ENCODE measurements at regions not wholly inside any gene's neighbourhood (a gene's known extent, or its start where the extent isn't known, plus 50 kb on each side); places are given as distances from the start of the nearest gene placed in this dataset.

- Mint-ChIP-seq H3K36me3 (no peaks in the 10 kb centered on the region), H3K27me3 (peaks cover 0 to 9% (median 0%) of the 10 kb centered on the region in 5 donors), H3K4me1 (no peaks in the 10 kb centered on the region), H3K4me3 (no peak overlapping the region), H3K9me3 (peaks cover 0 to 1% (median 0%) of the 10 kb centered on the region in 11 donors), H3K27ac (no peak overlapping the region)
- DNase-seq (no peak), ATAC-seq (no peak)
- ChIA-PET CTCF (interaction anchor here (0.7 to 0.8 kb wide), 2 partner anchors 84 to 270 kb away, joined by 3 to 5 read pairs; no protein-coding TSS in a partner anchor), POLR2A (interaction anchor here (0.5 kb wide), 1 partner anchor 71 kb away, joined by 3 read pairs; no protein-coding TSS in a partner anchor)
- Histone ChIP-seq H3K4me3 (ENCODE audit: low read length) (no peak overlapping the region), H3K27me3 (ENCODE audit: control insufficient read depth in 2 of 2, insufficient read depth in 2 of 2, low read length in 2 of 2) (no peaks in the 10 kb centered on the region), H3K36me3 (ENCODE audit: control insufficient read depth in 2 of 3, insufficient read depth in 3 of 3, low read length in 3 of 3) (no peaks in the 10 kb centered on the region), H3K4me1 (ENCODE audit: control insufficient read depth in 2 of 2, insufficient read depth in 2 of 2, low read length in 2 of 2) (no peaks in the 10 kb centered on the region), H3K27ac (ENCODE audit: low read depth, low read length) (no peak overlapping the region), H3K9me3 (ENCODE audit: control insufficient read depth in 2 of 3, low read length in 3 of 3) (no peaks in the 10 kb centered on the region)
- intact Hi-C loops (cut with micrococcal nuclease), result no loop called here
Measured at GRCh38 chr22:20648306-20648903, 125.5 kb upstream of the SERPIND1 start.

- H3K4me3 Mint-ChIP-seq, result no peak overlapping the region
- ATAC-seq, result no peak
- H3K36me3 Mint-ChIP-seq, result no peaks in the 10 kb centered on the region
- H3K4me1 Mint-ChIP-seq, result no peaks in the 10 kb centered on the region
- peak overlapping the region in 1 of 9 donors; percentile 7 for H3K27ac Mint-ChIP-seq
- H3K4me3 ChIP-seq (ENCODE audit: low read length), result no peak overlapping the region
- peak in 1 of 9 donors; percentile 4 for DNase-seq
- H3K27me3 ChIP-seq (ENCODE audit: control insufficient read depth in 2 of 2, insufficient read depth in 2 of 2, low read length in 2 of 2), result no peaks in the 10 kb centered on the region
- H3K4me1 ChIP-seq (ENCODE audit: control insufficient read depth in 2 of 2, insufficient read depth in 2 of 2, low read length in 2 of 2), result no peaks in the 10 kb centered on the region
- H3K9me3 ChIP-seq (ENCODE audit: control insufficient read depth in 2 of 3, low read length in 3 of 3), result no peaks in the 10 kb centered on the region
- no peaks in the 10 kb centered on the region for H3K36me3 ChIP-seq (ENCODE audit: control insufficient read depth in 2 of 3, insufficient read depth in 3 of 3, low read length in 3 of 3)
- peaks cover 0 to 1% (median 0%) of the 10 kb centered on the region in 11 donors for H3K9me3 Mint-ChIP-seq
- no peak overlapping the region for H3K27ac ChIP-seq (ENCODE audit: low read depth, low read length)
- ChIA-PET POLR2A (no interaction called here), CTCF (no interaction called here)
- peaks cover 0 to 4% (median 0%) of the 10 kb centered on the region in 5 donors for H3K27me3 Mint-ChIP-seq
- intact Hi-C loops (cut with micrococcal nuclease), result no loop called here
Measured at GRCh38 chr22:20650294-20651207, 123.4 kb upstream of the SERPIND1 start.

DNA sequence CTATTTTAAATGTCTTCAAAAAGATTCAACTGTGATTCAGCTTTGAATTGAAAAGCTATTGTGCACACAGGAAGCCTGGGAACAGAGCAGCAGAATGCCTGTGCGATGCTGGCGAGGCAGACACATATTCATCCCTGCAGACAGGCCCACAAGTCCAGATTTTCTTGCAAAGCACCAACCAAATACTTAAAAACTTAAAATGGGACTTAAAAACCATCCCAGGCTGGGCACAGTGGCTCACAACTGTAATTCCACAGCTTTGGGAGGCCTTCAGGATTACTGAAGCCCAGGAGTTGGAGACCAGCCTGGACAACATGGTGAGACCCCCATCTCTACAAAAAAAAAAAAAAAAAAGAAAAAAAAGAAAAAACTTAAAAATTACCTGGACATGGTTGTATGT is 122.6 kb upstream of the SERPIND1 start:
- Mint-ChIP-seq H3K4me1 (no peaks in the 10 kb centered on the region), H3K36me3 (no peaks in the 10 kb centered on the region), H3K9me3 (peaks cover 0 to 1% (median 0%) of the 10 kb centered on the region in 11 donors), H3K27ac (no peak overlapping the region), H3K4me3 (no peak overlapping the region), H3K27me3 (peaks cover 0 to 6% (median 0%) of the 10 kb centered on the region in 5 donors)
- Histone ChIP-seq H3K9me3 (ENCODE audit: control insufficient read depth in 2 of 3, low read length in 3 of 3) (no peaks in the 10 kb centered on the region), H3K27me3 (ENCODE audit: control insufficient read depth in 2 of 2, insufficient read depth in 2 of 2, low read length in 2 of 2) (no peaks in the 10 kb centered on the region), H3K27ac (ENCODE audit: low read depth, low read length) (no peak overlapping the region), H3K4me3 (ENCODE audit: low read length) (no peak overlapping the region), H3K4me1 (ENCODE audit: control insufficient read depth in 2 of 2, insufficient read depth in 2 of 2, low read length in 2 of 2) (no peaks in the 10 kb centered on the region), H3K36me3 (ENCODE audit: control insufficient read depth in 2 of 3, insufficient read depth in 3 of 3, low read length in 3 of 3) (no peaks in the 10 kb centered on the region)
- CTCF ChIA-PET, result no interaction called here
- intact Hi-C loops (cut with micrococcal nuclease), result no loop called here
- ATAC-seq, result no peak
- no peak for DNase-seq
- POLR2A ChIA-PET, result no interaction called here

DNA sequence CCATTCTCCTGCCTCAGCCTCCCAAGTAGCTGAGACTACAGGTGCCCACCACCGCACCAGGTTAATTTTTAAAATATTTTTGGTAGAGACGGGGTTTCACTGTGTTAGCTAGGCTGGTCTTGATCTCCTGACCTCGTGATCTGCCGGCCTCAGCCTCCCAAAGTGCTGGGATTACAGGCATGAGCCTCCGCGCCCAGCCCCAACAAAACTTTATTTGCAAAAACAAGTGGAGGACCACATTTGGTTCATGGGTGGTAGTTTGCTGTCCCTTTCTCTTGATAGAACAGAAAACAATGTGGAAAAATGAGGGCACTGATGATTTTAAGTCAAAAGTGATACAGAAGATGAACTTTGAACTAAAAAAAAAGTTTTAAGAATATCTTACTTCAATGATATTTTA is 121.8 kb upstream of the SERPIND1 start:
- no peak overlapping the region for H3K27ac Mint-ChIP-seq
- ChIA-PET CTCF (no interaction called here), POLR2A (no interaction called here)
- H3K9me3 Mint-ChIP-seq, result no peaks in the 10 kb centered on the region
- no peaks in the 10 kb centered on the region for H3K36me3 Mint-ChIP-seq
- Histone ChIP-seq H3K27ac (ENCODE audit: low read depth, low read length) (no peak overlapping the region), H3K36me3 (ENCODE audit: control insufficient read depth in 2 of 3, insufficient read depth in 3 of 3, low read length in 3 of 3) (no peaks in the 10 kb centered on the region), H3K27me3 (ENCODE audit: control insufficient read depth in 2 of 2, insufficient read depth in 2 of 2, low read length in 2 of 2) (no peaks in the 10 kb centered on the region), H3K9me3 (ENCODE audit: control insufficient read depth in 2 of 3, low read length in 3 of 3) (no peaks in the 10 kb centered on the region), H3K4me3 (ENCODE audit: low read length) (no peak overlapping the region), H3K4me1 (ENCODE audit: control insufficient read depth in 2 of 2, insufficient read depth in 2 of 2, low read length in 2 of 2) (no peaks in the 10 kb centered on the region)
- intact Hi-C loops (cut with micrococcal nuclease), result no loop called here
- ATAC-seq (no peak), DNase-seq (no peak)
- no peak overlapping the region for H3K4me3 Mint-ChIP-seq
- H3K27me3 Mint-ChIP-seq, result peaks cover 0 to 9% (median 0%) of the 10 kb centered on the region in 5 donors
- H3K4me1 Mint-ChIP-seq, result no peaks in the 10 kb centered on the region

DNA sequence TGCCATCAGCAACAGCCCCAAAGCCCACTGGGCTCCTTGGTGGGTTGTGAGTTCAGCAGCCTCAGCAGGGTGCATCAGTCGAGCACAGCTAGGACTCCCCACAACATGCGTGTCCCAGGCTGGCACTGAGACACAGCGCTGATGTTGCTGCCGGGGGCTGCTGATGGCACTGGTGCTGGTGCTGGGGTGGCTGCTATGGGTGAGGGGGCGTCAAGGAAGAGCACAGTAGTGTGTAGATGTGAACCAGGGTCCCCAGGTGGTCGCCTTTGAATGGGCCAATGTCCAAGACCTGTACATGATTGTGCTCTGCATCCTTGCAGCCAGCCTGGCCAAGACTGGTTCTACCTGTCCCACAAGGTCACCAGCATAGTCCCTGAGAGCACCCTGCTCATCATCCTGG is 121.3 kb upstream of the SERPIND1 start:
- intact Hi-C loops (cut with micrococcal nuclease), result no loop called here
- H3K27ac Mint-ChIP-seq, result no peak overlapping the region
- H3K4me1 Mint-ChIP-seq, result no peaks in the 10 kb centered on the region
- no peaks in the 10 kb centered on the region for H3K36me3 ChIP-seq (ENCODE audit: control insufficient read depth in 2 of 3, insufficient read depth in 3 of 3, low read length in 3 of 3)
- ChIA-PET CTCF (no interaction called here), POLR2A (no interaction called here)
- ATAC-seq, result no peak
- H3K27ac ChIP-seq (ENCODE audit: low read depth, low read length), result no peak overlapping the region
- no peaks in the 10 kb centered on the region for H3K4me1 ChIP-seq (ENCODE audit: control insufficient read depth in 2 of 2, insufficient read depth in 2 of 2, low read length in 2 of 2)
- H3K4me3 Mint-ChIP-seq, result no peak overlapping the region
- H3K27me3 Mint-ChIP-seq, result peaks cover 0 to 13% (median 0%) of the 10 kb centered on the region in 5 donors
- no peaks in the 10 kb centered on the region for H3K9me3 ChIP-seq (ENCODE audit: control insufficient read depth in 2 of 3, low read length in 3 of 3)
- H3K27me3 ChIP-seq (ENCODE audit: control insufficient read depth in 2 of 2, insufficient read depth in 2 of 2, low read length in 2 of 2), result no peaks in the 10 kb centered on the region
- DNase-seq, result no peak
- no peak overlapping the region for H3K4me3 ChIP-seq (ENCODE audit: low read length)
- no peaks in the 10 kb centered on the region for H3K36me3 Mint-ChIP-seq
- H3K9me3 Mint-ChIP-seq, result no peaks in the 10 kb centered on the region

DNA sequence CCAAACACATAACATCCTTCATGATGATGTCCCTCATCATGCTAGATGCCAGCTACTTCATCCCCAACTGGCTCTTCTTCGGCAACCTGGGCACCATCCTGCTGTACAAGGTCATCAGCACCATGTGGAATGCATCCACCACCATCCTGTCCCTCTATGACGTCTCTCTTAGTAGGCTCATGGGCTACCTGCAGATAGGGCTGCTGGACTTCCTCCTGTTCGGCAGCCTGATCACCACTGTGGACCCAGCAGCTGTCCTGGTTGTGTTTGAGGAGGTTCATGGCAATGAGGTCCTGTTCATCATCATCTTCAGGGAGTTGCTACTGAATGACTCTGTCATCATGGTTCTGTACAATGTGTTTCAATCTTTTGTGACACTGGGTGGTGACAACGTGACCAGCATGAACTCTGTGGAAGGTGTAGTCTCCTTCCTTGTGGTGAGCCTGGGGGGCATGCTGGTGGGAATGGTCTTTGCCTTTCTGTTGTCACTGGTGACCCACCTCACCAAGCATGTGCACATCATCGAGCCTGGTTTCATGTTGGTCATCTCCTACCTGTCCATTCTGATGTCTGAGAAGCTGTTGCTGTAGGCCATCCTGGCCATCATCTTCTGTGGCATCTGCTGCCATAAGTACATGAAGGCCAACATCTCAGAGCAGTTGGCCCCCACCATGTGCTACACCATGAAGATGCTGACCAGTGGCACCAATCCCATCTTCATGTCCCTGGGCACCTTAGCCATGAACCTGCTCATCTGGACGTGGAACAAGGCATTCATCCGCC is 120.7 kb upstream of the SERPIND1 start:
- H3K36me3 Mint-ChIP-seq, result no peaks in the 10 kb centered on the region
- Histone ChIP-seq H3K4me1 (ENCODE audit: control insufficient read depth in 2 of 2, insufficient read depth in 2 of 2, low read length in 2 of 2) (no peaks in the 10 kb centered on the region), H3K4me3 (ENCODE audit: low read length) (no peak overlapping the region), H3K9me3 (ENCODE audit: control insufficient read depth in 2 of 3, low read length in 3 of 3) (no peaks in the 10 kb centered on the region), H3K27me3 (ENCODE audit: control insufficient read depth in 2 of 2, insufficient read depth in 2 of 2, low read length in 2 of 2) (no peaks in the 10 kb centered on the region), H3K36me3 (ENCODE audit: control insufficient read depth in 2 of 3, insufficient read depth in 3 of 3, low read length in 3 of 3) (no peaks in the 10 kb centered on the region), H3K27ac (ENCODE audit: low read depth, low read length) (no peak overlapping the region)
- H3K9me3 Mint-ChIP-seq, result no peaks in the 10 kb centered on the region
- no peaks in the 10 kb centered on the region for H3K4me1 Mint-ChIP-seq
- no peak for ATAC-seq
- ChIA-PET POLR2A (no interaction called here), CTCF (no interaction called here)
- H3K27me3 Mint-ChIP-seq, result peaks cover 0 to 12% (median 0%) of the 10 kb centered on the region in 5 donors
- intact Hi-C loops (cut with micrococcal nuclease), result no loop called here
- H3K27ac Mint-ChIP-seq, result no peak overlapping the region
- H3K4me3 Mint-ChIP-seq, result no peak overlapping the region
- DNase-seq, result peak in 1 of 9 donors; percentile 16

All from naive thymus-derived CD4-positive, alpha-beta T cell (primary cell).